PFSK-1 (cell line): ENCODE measurements at regions not wholly inside any gene's neighbourhood (a gene's known extent, or its start where the extent isn't known, plus 50 kb on each side); places are given as distances from the start of the nearest gene placed in this dataset.

Experiments used
- POLR2AphosphoS5 ChIP-seq: IDR thresholded peaks from 2 replicates; pipeline ENCODE4 v1.6.1; 2012; ENCODE audit warnings: low read depth, mild to moderate bottlenecking, control low read depth, low read length, moderate library complexity
- SIN3A ChIP-seq: IDR thresholded peaks from 2 replicates; pipeline ENCODE4 v1.6.1; 2012; ENCODE audit warnings: mild to moderate bottlenecking, low read length, moderate library complexity, borderline replicate concordance; ENCODE audit not compliant: insufficient read depth
- TAF1 ChIP-seq: IDR thresholded peaks from 2 replicates; pipeline ENCODE4 v1.6.1; 2012; ENCODE audit warnings: low read length, control low read depth, borderline replicate concordance; ENCODE audit not compliant: insufficient read depth

- TF ChIP-seq POLR2AphosphoS5 (no peak), TAF1 (no peak), SIN3A (no peak)
Measured at GRCh38 chr12:59181196-59181777, 261.0 kb upstream of the LRIG3 start.
